A549 (cell line): ENCODE measurements at regions not wholly inside any gene's neighbourhood (a gene's known extent, or its start where the extent isn't known, plus 50 kb on each side); places are given as distances from the start of the nearest gene placed in this dataset.

Source experiments
- ATAC-seq, 2 experiments: fragments of 200-7000 bp in 1 of 2; fragments of >200 bp in 1 of 2; cut with Nextera tagmentation in 1 of 2; cut with Tn5 transposase in 1 of 2; 3 replicates each; pipeline versions ENCODE4 v1.8.0 to v1.9.1; 2018 to 2020; ENCODE audit warnings: mild to moderate bottlenecking in 1 of 2, moderate library complexity in 1 of 2
- CTCF ChIA-PET: fragments of 300-600 bp; sonication (Branson Sonifier 250); formaldehyde crosslinking; extraction: SDS; loops from one replicate; lab custom pipeline; 2021; ENCODE audit warnings: antibody characterized with exemption, inconsistent platforms; lab: Yijun Ruan, JAX
- POLR2A ChIA-PET: fragments of 350-600 bp; formaldehyde crosslinking; extraction: SDS; loops from one replicate; lab custom pipeline; 2021; ENCODE audit warnings: antibody characterized with exemption, inconsistent platforms; lab: Yijun Ruan, JAX
- DNase-seq, 2 experiments: peaks; one replicate each; pipeline versions ENCODE4 v3.0.0 to v3.0.0-alpha.2; 2011 to 2016; ENCODE audit warnings: low read depth in 1 of 2, low spot score in 1 of 2
- FAIRE-seq: peaks from 2 replicates; lab custom pipeline; 2011; peaks lifted over from hg19 to GRCh38; lab: Jason Lieb, UNC
- H3K27ac ChIP-seq, 2 experiments: fragments of >200 bp; sonication (Bioruptor Twin); formaldehyde crosslinking; 3 replicates each; pipeline ENCODE4 v1.5.1; 2016 to 2017
- H3K4me1 ChIP-seq: fragments of >200 bp; sonication (Bioruptor Twin); formaldehyde crosslinking; 3 replicates; pipeline ENCODE4 v1.6.1; 2016
- H3K4me2 ChIP-seq: fragments of >200 bp; sonication (Bioruptor Twin); formaldehyde crosslinking; 3 replicates; pipeline ENCODE4 v1.6.1; 2016
- H3K4me3 ChIP-seq: fragments of >200 bp; sonication (Bioruptor Twin); formaldehyde crosslinking; 3 replicates; pipeline ENCODE4 v1.5.1; 2016
- H3K9me3 ChIP-seq: fragments of >200 bp; sonication (Bioruptor Twin); formaldehyde crosslinking; 3 replicates; pipeline ENCODE4 v1.6.1; 2016
- BCL3 ChIP-seq: fragments of >200 bp; sonication (Bioruptor Twin); formaldehyde crosslinking; IDR thresholded peaks from 3 replicates; pipeline ENCODE4 v1.6.1; 2016
- CBX2 ChIP-seq: fragments of 200-600 bp; sonication (generic); IDR thresholded peaks from 2 replicates; pipeline ENCODE4 v1.6.1; 2016; ENCODE audit warnings: low read depth, mild to moderate bottlenecking, borderline replicate concordance
- CHD4 ChIP-seq: fragments of 200-600 bp; sonication (generic); IDR thresholded peaks from 2 replicates; pipeline ENCODE4 v1.6.1; 2016; ENCODE audit warnings: antibody characterized with exemption, mild to moderate bottlenecking, borderline replicate concordance
- E2F6 ChIP-seq: IDR thresholded peaks from 2 replicates; pipeline ENCODE4 v1.6.1; 2012; ENCODE audit warnings: low read depth, borderline replicate concordance
- ESRRA ChIP-seq: fragments of 150-350 bp; IDR thresholded peaks from 2 replicates; pipeline ENCODE4 v1.6.1; 2014; ENCODE audit warnings: mild to moderate bottlenecking, low read length, borderline replicate concordance
- FOSL2 ChIP-seq, 2 experiments: fragments of 450-650 bp in 1 of 2; fragments of >200 bp in 1 of 2; sonication (Bioruptor Twin) in 1 of 2; formaldehyde crosslinking; IDR thresholded peaks; 2 replicates each; pipeline versions ENCODE4 v1.5.0 to v1.6.1; 2016 to 2020; ENCODE audit warnings: mild to moderate bottlenecking in 1 of 2, moderate library complexity in 1 of 2
- HDAC2 ChIP-seq: fragments of 200-600 bp; sonication (generic); IDR thresholded peaks from 2 replicates; pipeline ENCODE4 v1.6.1; 2016
- HOXB13 ChIP-seq: fragments of 250-450 bp; sonication (Bioruptor Pico); IDR thresholded peaks from 2 replicates; pipeline ENCODE4 v1.5.0; 2020; ENCODE audit warnings: low read depth, mild to moderate bottlenecking, moderate library complexity
- HOXB5 ChIP-seq: fragments of 250-450 bp; sonication (Bioruptor Pico); IDR thresholded peaks from 2 replicates; pipeline ENCODE4 v1.5.0; 2020; ENCODE audit warnings: mild to moderate bottlenecking, moderate library complexity
- JUN ChIP-seq, 2 experiments: fragments of >200 bp; sonication (Bioruptor Twin); formaldehyde crosslinking; IDR thresholded peaks; 2 replicates in 1 of 2; 3 replicates in 1 of 2; pipeline ENCODE4 v1.6.1; 2016 to 2017
- MAX ChIP-seq: IDR thresholded peaks from 2 replicates; pipeline ENCODE4 v1.6.1; 2012
- MYC ChIP-seq: IDR thresholded peaks from 2 replicates; pipeline ENCODE4 v1.6.1; 2012; ENCODE audit warnings: mild to moderate bottlenecking, inconsistent platforms, low read length, improper control_type of control experiment, borderline replicate concordance
- NPAS2 ChIP-seq: fragments of 250-450 bp; sonication (Bioruptor Pico); IDR thresholded peaks from 2 replicates; pipeline ENCODE4 v1.8.0; 2022; ENCODE audit warnings: mild to moderate bottlenecking, moderate library complexity, borderline replicate concordance
- NR3C1 ChIP-seq: fragments of >200 bp; sonication (Bioruptor Twin); formaldehyde crosslinking; IDR thresholded peaks from 3 replicates; pipeline ENCODE4 v1.6.1; 2017
- PBX3 ChIP-seq: IDR thresholded peaks from 2 replicates; pipeline ENCODE4 v1.6.1; 2012
- PHF8 ChIP-seq: fragments of 200-600 bp; sonication (generic); IDR thresholded peaks from 2 replicates; pipeline ENCODE4 v1.6.1; 2016; ENCODE audit warnings: low read depth, mild to moderate bottlenecking, antibody characterized with exemption, moderate library complexity, borderline replicate concordance
- POLR2A ChIP-seq: IDR thresholded peaks from 2 replicates; pipeline ENCODE4 v1.6.1; 2012; ENCODE audit warnings: mild to moderate bottlenecking, low read length
- RARB ChIP-seq: fragments of 250-450 bp; sonication (Bioruptor Pico); IDR thresholded peaks from 2 replicates; pipeline ENCODE4 v1.8.0; 2021; ENCODE audit warnings: mild to moderate bottlenecking, moderate library complexity
- RCOR1 ChIP-seq: fragments of 150-350 bp; IDR thresholded peaks from 2 replicates; pipeline ENCODE4 v1.6.1; 2014; ENCODE audit warnings: antibody characterized with exemption, low read length, low read depth
- RNF2 ChIP-seq: fragments of 200-600 bp; sonication (generic); IDR thresholded peaks from 2 replicates; pipeline ENCODE4 v1.6.1; 2016; ENCODE audit warnings: low read depth, mild to moderate bottlenecking, antibody characterized with exemption, moderate library complexity, borderline replicate concordance
- TP53 ChIP-seq: fragments of 250-450 bp; sonication (Bioruptor Pico); IDR thresholded peaks from 2 replicates; pipeline ENCODE4 v1.5.0; 2021; ENCODE audit warnings: mild to moderate bottlenecking, moderate library complexity
- ZFP36 ChIP-seq: fragments of 450-650 bp; IDR thresholded peaks from 2 replicates; pipeline ENCODE4 v1.6.1; 2014; ENCODE audit warnings: borderline replicate concordance; ENCODE audit not compliant: partially characterized antibody
- ZSCAN20 ChIP-seq: fragments of 250-450 bp; sonication (Bioruptor Pico); IDR thresholded peaks from 2 replicates; pipeline ENCODE4 v1.8.0; 2022; ENCODE audit warnings: mild to moderate bottlenecking, moderate library complexity
- WGBS: methylation state at CpG from one replicate; pipeline ENCODE4 v1.1.6; 2017; ENCODE audit errors: missing lambda C conversion rate; 5-methylcytosine and 5-hydroxymethylcytosine counted together

GRCh38 chr15:25060996-25061620 lies 106.3 kb downstream of the SNRPN start:
- H3K4me1 ChIP-seq: no peaks in the 10 kb centered on the region
- 98% methylated on average over 5 of the region's 10 CpGs for WGBS
- DNase-seq (no peak), FAIRE-seq (no peak)
- H3K9me3 ChIP-seq: peaks cover 73% of the 10 kb centered on the region
- H3K4me2 ChIP-seq: no peak overlapping the region
- H3K4me3 ChIP-seq: no peak overlapping the region
- TF ChIP-seq POLR2A (no peak), BCL3 (no peak), RNF2 (no peak)
- TF ChIP-seq, all 56 proteins: peak for 0
- ChIA-PET POLR2A (no interaction called here), CTCF (interaction anchor here (1.7 kb wide), 1 partner anchor 10 kb away, joined by 4 read pairs; no protein-coding TSS in a partner anchor)
- no peak for ATAC-seq
- H3K27ac ChIP-seq: no peak overlapping the region

GRCh38 chr15:25061808-25062550 lies 107.2 kb downstream of the SNRPN start:
- Histone ChIP-seq H3K27ac (no peak overlapping the region), H3K9me3 (peaks cover 73% of the 10 kb centered on the region), H3K4me3 (no peak overlapping the region), H3K4me2 (no peak overlapping the region)
- ATAC-seq: no peak
- no peak for FAIRE-seq
- no peak for DNase-seq
- ChIA-PET CTCF (no interaction called here), POLR2A (no interaction called here)
- TF ChIP-seq CBX2 (no peak), RCOR1 (no peak), JUN (IDR thresholded peaks at IDR 0.05) (no peak), PHF8 (no peak), ZFP36 (no peak), NR3C1 (no peak), ESRRA (no peak), RARB (CRISPR knock-in tag) (no peak), ZSCAN20 (CRISPR knock-in tag) (no peak)
- TF ChIP-seq, all 56 proteins: peak for 0
- no peaks in the 10 kb centered on the region for H3K4me1 ChIP-seq
- WGBS: 88% methylated on average over 23 of the region's 23 CpGs

- WGBS: 82% methylated on average over 10 of the region's 13 CpGs
- peaks cover 71% of the 10 kb centered on the region for H3K9me3 ChIP-seq
- H3K4me3 ChIP-seq: no peak overlapping the region
- CTCF ChIA-PET: no interaction called here
- no peak for FAIRE-seq
- no peak for DNase-seq
- no peak for ATAC-seq
- no peak for TF ChIP-seq POLR2A
- no peak for TF ChIP-seq PHF8
- no peak for TF ChIP-seq CBX2
- no peak for TF ChIP-seq CHD4
- no peak for TF ChIP-seq HDAC2
- no peak for TF ChIP-seq NPAS2 (CRISPR knock-in tag)
- TF ChIP-seq MYC: no peak
- no peak for TF ChIP-seq TP53 (CRISPR knock-in tag)
- no peak for TF ChIP-seq NR3C1
- TF ChIP-seq PBX3: no peak
- no peak for TF ChIP-seq FOSL2 (IDR thresholded peaks at IDR 0.05)
- TF ChIP-seq FOSL2 (CRISPR knock-in tag; IDR thresholded peaks at IDR 0.05): no peak
- TF ChIP-seq MAX: no peak
- TF ChIP-seq HOXB5: no peak
- no peak for TF ChIP-seq HOXB13
- TF ChIP-seq E2F6: no peak
- no peak overlapping the region for H3K4me2 ChIP-seq
- POLR2A ChIA-PET: no interaction called here
- no peak overlapping the region for H3K27ac ChIP-seq
- H3K4me1 ChIP-seq: no peaks in the 10 kb centered on the region
Measured at GRCh38 chr15:25062551-25063430, 108.0 kb downstream of the SNRPN start.
